ENCODE measurements at regions not wholly inside any gene's neighbourhood (a gene's known extent, or its start where the extent isn't known, plus 50 kb on each side); places are given as distances from the start of the nearest gene placed in this dataset.

GRCh38 chr21:24989516-24989915, 617.8 kb downstream of the MRPL39 start:
- H3K4me1 ChIP-seq (ENCODE audit: control insufficient read depth in 3 of 3, insufficient read depth in 2 of 3, low read depth in 1 of 3, low read length in 2 of 3), result no peaks in the 10 kb centered on the region
- H3K27ac ChIP-seq (ENCODE audit: low read depth in 1 of 3, low read length in 2 of 3), result no peak overlapping the region
- FAIRE-seq, result no peak
- H3K27me3 ChIP-seq (ENCODE audit: control insufficient read depth in 3 of 3, insufficient read depth in 3 of 3, low read length in 3 of 3), result no peaks in the 10 kb centered on the region
- no peak for DNase-seq
- no peaks in the 10 kb centered on the region for H3K36me3 ChIP-seq (ENCODE audit: control insufficient read depth in 3 of 3, insufficient read depth in 2 of 3, low read depth in 1 of 3, low read length in 3 of 3)
- peaks cover 0 to 3% of the 10 kb centered on the region in 2 donors for H3K9me3 ChIP-seq (ENCODE audit: control insufficient read depth in 2 of 2, insufficient read depth in 1 of 2, low read depth in 1 of 2, low read length in 1 of 2)
- no peak overlapping the region for H3K4me3 ChIP-seq (ENCODE audit: low read depth in 1 of 3, low read length in 3 of 3)

GRCh38 chr21:24988941-24989340, 618.3 kb downstream of the MRPL39 start:
- DNase-seq, result no peak
- no peak overlapping the region for H3K4me3 ChIP-seq (ENCODE audit: low read depth in 1 of 3, low read length in 3 of 3)
- FAIRE-seq, result no peak
- H3K4me1 ChIP-seq (ENCODE audit: control insufficient read depth in 3 of 3, insufficient read depth in 2 of 3, low read depth in 1 of 3, low read length in 2 of 3), result no peaks in the 10 kb centered on the region
- H3K9me3 ChIP-seq (ENCODE audit: control insufficient read depth in 2 of 2, insufficient read depth in 1 of 2, low read depth in 1 of 2, low read length in 1 of 2), result no peaks in the 10 kb centered on the region
- no peaks in the 10 kb centered on the region for H3K36me3 ChIP-seq (ENCODE audit: control insufficient read depth in 3 of 3, insufficient read depth in 2 of 3, low read depth in 1 of 3, low read length in 3 of 3)
- H3K27ac ChIP-seq (ENCODE audit: low read depth in 1 of 3, low read length in 2 of 3), result no peak overlapping the region
- H3K27me3 ChIP-seq (ENCODE audit: control insufficient read depth in 3 of 3, insufficient read depth in 3 of 3, low read length in 3 of 3), result no peaks in the 10 kb centered on the region
- WGBS, 3 donors, result 84 to 89% (median 84%) methylated on average over 8 of the region's 8 CpGs

DNA sequence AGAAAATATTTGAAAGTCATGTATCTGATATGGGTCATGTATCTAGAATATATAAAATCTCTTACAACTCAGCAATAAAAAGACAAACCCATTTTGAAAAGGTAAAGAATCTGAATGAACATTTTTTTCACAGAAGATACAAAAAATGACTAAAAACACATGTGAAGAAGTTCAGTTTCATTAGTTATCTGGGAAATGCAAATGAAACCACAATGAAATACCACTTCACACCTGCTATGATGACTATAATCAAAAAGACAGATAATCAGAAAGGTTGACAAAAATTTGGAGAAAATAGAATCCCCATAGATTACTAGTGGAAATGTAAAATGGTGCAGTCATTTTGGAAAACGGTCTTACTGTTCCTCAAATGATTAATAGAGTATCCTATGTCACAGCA, 631.0 kb downstream of the MRPL39 start:
- H3K27me3 ChIP-seq (ENCODE audit: control insufficient read depth in 3 of 3, insufficient read depth in 3 of 3, low read length in 3 of 3), result no peaks in the 10 kb centered on the region
- H3K36me3 ChIP-seq (ENCODE audit: control insufficient read depth in 3 of 3, insufficient read depth in 2 of 3, low read depth in 1 of 3, low read length in 3 of 3), result no peaks in the 10 kb centered on the region
- FAIRE-seq (no peak), DNase-seq (no peak)
- H3K9me3 ChIP-seq (ENCODE audit: control insufficient read depth in 2 of 2, insufficient read depth in 1 of 2, low read depth in 1 of 2, low read length in 1 of 2), result peaks cover 0 to 6% of the 10 kb centered on the region in 2 donors
- no peaks in the 10 kb centered on the region for H3K4me1 ChIP-seq (ENCODE audit: control insufficient read depth in 3 of 3, insufficient read depth in 2 of 3, low read depth in 1 of 3, low read length in 2 of 3)
- H3K27ac ChIP-seq (ENCODE audit: low read depth in 1 of 3, low read length in 2 of 3), result no peak overlapping the region
- 23 to 53% (median 50%) methylated on average over 1 of the region's 1 CpG for WGBS, 3 donors
- H3K4me3 ChIP-seq (ENCODE audit: low read depth in 1 of 3, low read length in 3 of 3), result no peak overlapping the region

GRCh38 chr21:24969068-24969467, 638.2 kb downstream of the MRPL39 start:
- no peak overlapping the region for H3K27ac ChIP-seq (ENCODE audit: low read depth in 1 of 3, low read length in 2 of 3)
- no peak overlapping the region for H3K4me3 ChIP-seq (ENCODE audit: low read depth in 1 of 3, low read length in 3 of 3)
- FAIRE-seq (no peak), DNase-seq (no peak)
- H3K36me3 ChIP-seq (ENCODE audit: control insufficient read depth in 3 of 3, insufficient read depth in 2 of 3, low read depth in 1 of 3, low read length in 3 of 3), result no peaks in the 10 kb centered on the region
- no peaks in the 10 kb centered on the region for H3K27me3 ChIP-seq (ENCODE audit: control insufficient read depth in 3 of 3, insufficient read depth in 3 of 3, low read length in 3 of 3)
- no peaks in the 10 kb centered on the region for H3K4me1 ChIP-seq (ENCODE audit: control insufficient read depth in 3 of 3, insufficient read depth in 2 of 3, low read depth in 1 of 3, low read length in 2 of 3)
- WGBS, 3 donors, result 35 to 63% (median 47%) methylated on average over 1 of the region's 1 CpG
- peaks cover 0 to 6% of the 10 kb centered on the region in 2 donors for H3K9me3 ChIP-seq (ENCODE audit: control insufficient read depth in 2 of 2, insufficient read depth in 1 of 2, low read depth in 1 of 2, low read length in 1 of 2)

GRCh38 chr21:24955275-24955961, 651.9 kb downstream of the MRPL39 start:
- no peak overlapping the region for H3K27ac ChIP-seq (ENCODE audit: low read depth in 1 of 3, low read length in 2 of 3)
- WGBS, 3 donors, result 54 to 62% (median 61%) methylated on average over 6 of the region's 6 CpGs
- H3K4me3 ChIP-seq (ENCODE audit: low read depth in 1 of 3, low read length in 3 of 3), result no peak overlapping the region
- FAIRE-seq (no peak), DNase-seq (no peak)
- no peaks in the 10 kb centered on the region for H3K36me3 ChIP-seq (ENCODE audit: control insufficient read depth in 3 of 3, insufficient read depth in 2 of 3, low read depth in 1 of 3, low read length in 3 of 3)
- no peaks in the 10 kb centered on the region for H3K27me3 ChIP-seq (ENCODE audit: control insufficient read depth in 3 of 3, insufficient read depth in 3 of 3, low read length in 3 of 3)
- H3K4me1 ChIP-seq (ENCODE audit: control insufficient read depth in 3 of 3, insufficient read depth in 2 of 3, low read depth in 1 of 3, low read length in 2 of 3), result no peaks in the 10 kb centered on the region
- H3K9me3 ChIP-seq (ENCODE audit: control insufficient read depth in 2 of 2, insufficient read depth in 1 of 2, low read depth in 1 of 2, low read length in 1 of 2), result no peaks in the 10 kb centered on the region

DNA sequence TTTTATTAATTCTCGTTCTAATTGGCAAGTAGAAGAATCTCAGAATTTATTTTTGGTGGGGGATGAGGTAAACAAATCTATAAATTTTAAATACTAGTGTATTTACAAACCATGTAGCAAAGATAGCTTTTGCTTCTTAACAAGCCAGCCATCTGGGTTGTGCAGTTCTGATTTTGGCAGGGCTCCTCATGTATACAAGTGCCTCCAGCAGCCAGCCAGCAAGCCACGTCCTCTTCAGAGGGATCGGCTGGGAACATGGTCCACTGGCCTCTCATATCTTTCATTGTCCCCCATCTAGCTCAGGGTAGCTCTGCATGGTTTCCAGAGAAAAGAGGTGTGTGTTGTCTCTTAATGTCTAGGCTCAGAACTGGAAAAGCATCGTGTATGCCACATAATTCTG, 659.1 kb downstream of the MRPL39 start:
- no peak overlapping the region for H3K27ac ChIP-seq (ENCODE audit: low read depth in 1 of 3, low read length in 2 of 3)
- no peak for DNase-seq
- FAIRE-seq, result no peak
- H3K4me3 ChIP-seq (ENCODE audit: low read depth in 1 of 3, low read length in 3 of 3), result no peak overlapping the region
- no peaks in the 10 kb centered on the region for H3K36me3 ChIP-seq (ENCODE audit: control insufficient read depth in 3 of 3, insufficient read depth in 2 of 3, low read depth in 1 of 3, low read length in 3 of 3)
- 59 to 67% (median 60%) methylated on average over 4 of the region's 4 CpGs for WGBS, 3 donors
- H3K27me3 ChIP-seq (ENCODE audit: control insufficient read depth in 3 of 3, insufficient read depth in 3 of 3, low read length in 3 of 3), result no peaks in the 10 kb centered on the region
- peaks cover 0 to 2% of the 10 kb centered on the region in 2 donors for H3K9me3 ChIP-seq (ENCODE audit: control insufficient read depth in 2 of 2, insufficient read depth in 1 of 2, low read depth in 1 of 2, low read length in 1 of 2)
- H3K4me1 ChIP-seq (ENCODE audit: control insufficient read depth in 3 of 3, insufficient read depth in 2 of 3, low read depth in 1 of 3, low read length in 2 of 3), result no peaks in the 10 kb centered on the region

DNA sequence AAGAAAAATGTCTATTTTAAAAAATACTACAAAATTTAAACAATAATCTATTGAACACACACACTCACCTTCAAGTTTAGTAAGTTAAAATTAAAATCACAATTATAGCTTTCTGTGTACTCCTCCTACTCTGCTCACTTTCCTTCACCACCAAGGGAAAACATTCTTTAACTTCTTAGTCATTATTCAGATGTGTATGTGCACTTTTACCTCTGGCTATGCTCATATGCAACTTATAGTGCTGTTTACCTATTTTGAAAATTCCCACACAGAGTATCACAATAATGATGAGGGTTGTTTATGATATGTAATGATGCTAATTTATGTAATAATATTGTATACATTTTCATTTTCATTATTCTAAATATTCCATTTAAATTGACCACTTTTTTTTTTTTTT, 661.4 kb downstream of the MRPL39 start:
- no peak for FAIRE-seq
- Histone ChIP-seq H3K36me3 (ENCODE audit: control insufficient read depth in 3 of 3, insufficient read depth in 2 of 3, low read depth in 1 of 3, low read length in 3 of 3) (no peaks in the 10 kb centered on the region), H3K4me3 (ENCODE audit: low read depth in 1 of 3, low read length in 3 of 3) (no peak overlapping the region), H3K9me3 (ENCODE audit: control insufficient read depth in 2 of 2, insufficient read depth in 1 of 2, low read depth in 1 of 2, low read length in 1 of 2) (peaks cover 1 to 2% of the 10 kb centered on the region in 2 donors), H3K27me3 (ENCODE audit: control insufficient read depth in 3 of 3, insufficient read depth in 3 of 3, low read length in 3 of 3) (no peaks in the 10 kb centered on the region), H3K4me1 (ENCODE audit: control insufficient read depth in 3 of 3, insufficient read depth in 2 of 3, low read depth in 1 of 3, low read length in 2 of 3) (no peaks in the 10 kb centered on the region), H3K27ac (ENCODE audit: low read depth in 1 of 3, low read length in 2 of 3) (no peak overlapping the region)
- no peak for DNase-seq

- no peak overlapping the region for H3K4me3 ChIP-seq (ENCODE audit: low read depth in 1 of 3, low read length in 3 of 3)
- FAIRE-seq, result peak; percentile 62
- DNase-seq, result no peak
- no peaks in the 10 kb centered on the region for H3K36me3 ChIP-seq (ENCODE audit: control insufficient read depth in 3 of 3, insufficient read depth in 2 of 3, low read depth in 1 of 3, low read length in 3 of 3)
- 55 to 63% (median 61%) methylated on average over 4 of the region's 4 CpGs for WGBS, 3 donors
- peaks cover 1 to 2% of the 10 kb centered on the region in 2 donors for H3K9me3 ChIP-seq (ENCODE audit: control insufficient read depth in 2 of 2, insufficient read depth in 1 of 2, low read depth in 1 of 2, low read length in 1 of 2)
- no peaks in the 10 kb centered on the region for H3K4me1 ChIP-seq (ENCODE audit: control insufficient read depth in 3 of 3, insufficient read depth in 2 of 3, low read depth in 1 of 3, low read length in 2 of 3)
- no peaks in the 10 kb centered on the region for H3K27me3 ChIP-seq (ENCODE audit: control insufficient read depth in 3 of 3, insufficient read depth in 3 of 3, low read length in 3 of 3)
- H3K27ac ChIP-seq (ENCODE audit: low read depth in 1 of 3, low read length in 2 of 3), result no peak overlapping the region
Measured at GRCh38 chr21:24941316-24942185, 665.7 kb downstream of the MRPL39 start.
